ENCODE measurements at regions not wholly inside any gene's neighbourhood (a gene's known extent, or its start where the extent isn't known, plus 50 kb on each side); places are given as distances from the start of the nearest gene placed in this dataset.

DNA sequence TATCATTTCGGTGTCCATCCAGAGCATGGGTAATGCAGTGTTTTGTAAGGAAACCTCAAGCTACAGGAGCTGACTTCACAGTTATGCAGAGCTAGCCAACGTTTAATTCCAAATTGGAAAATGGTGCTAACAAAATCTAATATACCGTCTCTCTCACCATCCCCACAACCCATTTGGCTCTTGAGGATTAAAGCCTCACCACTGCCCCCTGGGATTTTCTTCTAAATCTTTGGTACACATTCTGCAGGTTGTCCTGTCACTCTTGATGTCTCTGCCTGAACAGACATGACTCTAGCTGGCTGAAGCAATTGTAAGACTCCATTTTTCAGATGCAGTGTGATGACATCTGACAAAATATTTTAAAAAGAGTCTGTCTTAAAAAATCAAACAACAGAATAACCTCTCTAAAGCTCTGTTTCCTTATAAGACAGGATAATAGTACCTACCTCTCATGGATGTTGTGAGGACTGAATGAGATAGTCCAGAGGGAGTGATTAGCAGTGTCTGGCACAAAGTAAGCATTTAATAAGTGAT is 451.8 kb downstream of the SUCLA2 start:
- no peak overlapping the region for H3K4me3 ChIP-seq (ENCODE audit: low read depth, low read length)
- H3K36me3 ChIP-seq (ENCODE audit: control insufficient read depth, insufficient read depth, low read length): no peaks in the 10 kb centered on the region
- no peaks in the 10 kb centered on the region for H3K27me3 ChIP-seq (ENCODE audit: control insufficient read depth, insufficient read depth, low read length)
- TF ChIP-seq, protein P1, sequence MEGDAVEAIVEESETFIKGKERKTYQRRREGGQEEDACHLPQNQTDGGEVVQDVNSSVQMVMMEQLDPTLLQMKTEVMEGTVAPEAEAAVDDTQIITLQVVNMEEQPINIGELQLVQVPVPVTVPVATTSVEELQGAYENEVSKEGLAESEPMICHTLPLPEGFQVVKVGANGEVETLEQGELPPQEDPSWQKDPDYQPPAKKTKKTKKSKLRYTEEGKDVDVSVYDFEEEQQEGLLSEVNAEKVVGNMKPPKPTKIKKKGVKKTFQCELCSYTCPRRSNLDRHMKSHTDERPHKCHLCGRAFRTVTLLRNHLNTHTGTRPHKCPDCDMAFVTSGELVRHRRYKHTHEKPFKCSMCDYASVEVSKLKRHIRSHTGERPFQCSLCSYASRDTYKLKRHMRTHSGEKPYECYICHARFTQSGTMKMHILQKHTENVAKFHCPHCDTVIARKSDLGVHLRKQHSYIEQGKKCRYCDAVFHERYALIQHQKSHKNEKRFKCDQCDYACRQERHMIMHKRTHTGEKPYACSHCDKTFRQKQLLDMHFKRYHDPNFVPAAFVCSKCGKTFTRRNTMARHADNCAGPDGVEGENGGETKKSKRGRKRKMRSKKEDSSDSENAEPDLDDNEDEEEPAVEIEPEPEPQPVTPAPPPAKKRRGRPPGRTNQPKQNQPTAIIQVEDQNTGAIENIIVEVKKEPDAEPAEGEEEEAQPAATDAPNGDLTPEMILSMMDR (IDR thresholded peaks at IDR 0.05; ENCODE audit: insufficient read depth, low read length, severe bottlenecking): no peak
- FAIRE-seq (no peak), DNase-seq (ENCODE audit: low read depth) (no peak)

DNA sequence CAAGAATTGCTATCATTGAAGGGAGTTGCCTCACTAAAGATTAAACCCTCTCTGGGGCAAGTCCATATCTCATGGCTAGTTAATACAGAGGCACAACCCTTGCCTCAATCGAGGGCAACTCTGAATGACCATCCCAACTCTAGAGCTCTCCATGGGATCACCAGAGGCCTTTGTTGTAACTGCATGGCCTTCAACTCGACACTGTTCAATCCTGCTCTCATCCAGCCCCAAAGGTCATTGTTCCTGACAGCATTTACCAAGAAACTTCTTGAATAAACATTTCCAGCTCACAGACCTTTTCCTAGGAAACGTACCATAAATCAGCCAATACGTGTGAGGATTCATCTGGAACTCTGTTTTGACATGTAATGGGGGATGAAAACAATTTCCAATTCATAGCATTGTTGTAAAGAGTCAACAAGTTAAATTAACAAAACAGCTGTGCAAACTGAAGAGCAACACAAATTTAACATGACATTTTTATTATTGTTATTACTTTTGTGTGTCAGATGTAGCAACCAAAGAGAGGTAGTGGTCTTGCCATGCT is 452.7 kb downstream of the SUCLA2 start:
- Histone ChIP-seq H3K36me3 (ENCODE audit: control insufficient read depth, insufficient read depth, low read length) (no peaks in the 10 kb centered on the region), H3K4me3 (ENCODE audit: low read depth, low read length) (no peak overlapping the region), H3K27me3 (ENCODE audit: control insufficient read depth, insufficient read depth, low read length) (no peaks in the 10 kb centered on the region)
- TF ChIP-seq, protein P1 (IDR thresholded peaks at IDR 0.05; ENCODE audit: insufficient read depth, low read length, severe bottlenecking): no peak
- DNase-seq (ENCODE audit: low read depth) (no peak), FAIRE-seq (no peak)

DNA sequence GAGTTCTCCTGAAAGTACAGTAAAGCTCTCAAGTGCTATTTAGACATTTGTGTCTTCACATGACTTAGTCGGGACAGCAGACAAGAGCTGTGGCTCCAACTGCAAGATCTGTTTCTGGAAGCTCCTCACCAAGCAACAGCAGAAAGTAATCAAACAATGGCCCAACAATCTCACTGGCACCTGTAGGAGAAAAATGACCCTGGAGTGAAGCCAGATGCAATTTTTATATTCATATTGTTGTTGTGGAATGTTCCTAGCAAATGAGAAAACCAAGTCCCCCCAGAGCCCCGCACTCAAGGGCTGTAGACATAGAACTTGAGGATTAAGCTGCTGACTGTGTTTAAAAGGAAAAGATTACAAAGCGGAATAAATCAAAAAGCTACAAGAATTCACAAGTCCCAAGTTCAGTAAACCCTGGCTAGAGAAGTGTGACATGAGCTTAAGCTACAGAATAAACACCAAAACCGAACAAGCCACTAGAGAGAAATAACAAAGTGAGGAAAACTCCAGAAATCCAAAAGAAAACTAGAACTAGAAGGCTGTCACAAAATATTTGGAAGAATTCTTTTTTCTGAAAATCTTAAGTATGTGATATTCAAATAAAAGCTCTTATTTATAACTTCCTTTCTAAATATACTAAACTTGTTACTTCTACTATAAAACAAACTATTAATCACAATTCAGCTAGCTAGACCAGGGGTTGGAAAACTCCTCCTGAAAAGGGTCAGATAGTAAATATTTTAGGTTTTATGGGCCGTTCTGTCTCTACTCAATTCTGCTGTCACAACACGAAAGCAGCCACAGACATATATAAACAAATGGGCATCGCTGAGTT is 454.5 kb downstream of the SUCLA2 start:
- TF ChIP-seq, protein P1 (IDR thresholded peaks at IDR 0.05; ENCODE audit: insufficient read depth, low read length, severe bottlenecking): no peak
- FAIRE-seq: no peak
- H3K27me3 ChIP-seq (ENCODE audit: control insufficient read depth, insufficient read depth, low read length): no peaks in the 10 kb centered on the region

DNA sequence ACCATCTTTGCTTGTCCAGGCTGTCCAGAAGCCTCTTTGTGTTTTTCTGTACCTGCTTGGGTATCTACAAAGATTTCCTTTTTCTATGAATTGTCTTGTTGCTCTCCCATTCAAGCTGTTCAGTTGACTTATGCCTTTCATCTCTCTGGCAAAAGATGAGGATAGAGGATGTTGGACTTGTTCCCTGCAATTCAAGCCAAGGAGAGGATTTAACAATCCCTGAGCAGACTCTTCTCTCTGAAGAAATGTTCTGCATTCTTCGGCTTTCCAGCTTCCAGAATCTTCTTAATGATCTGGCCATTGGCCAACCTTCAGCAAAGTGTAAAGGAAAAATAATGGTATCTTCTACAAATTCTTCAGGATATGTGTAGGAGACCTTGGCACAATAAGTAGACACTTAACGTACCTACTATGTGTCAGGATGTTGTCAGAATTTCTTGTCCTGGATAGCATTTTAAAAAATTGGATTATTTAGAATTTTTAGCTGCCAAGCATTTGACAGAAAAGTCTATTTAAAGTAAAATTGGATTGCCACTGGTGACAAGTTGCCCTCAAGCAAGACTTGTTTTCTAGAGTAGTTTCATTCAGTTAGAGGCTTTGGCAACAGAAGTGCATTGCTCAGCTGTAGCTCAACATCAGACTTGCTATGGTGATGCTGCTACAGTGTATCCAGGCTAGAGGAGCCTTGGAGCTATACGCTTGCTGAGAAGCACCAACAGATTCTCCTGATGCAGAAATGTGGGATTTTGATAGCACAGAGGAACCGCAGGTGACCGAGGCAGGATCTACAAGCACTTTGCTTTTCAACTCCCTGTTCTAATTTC is 455.7 kb downstream of the SUCLA2 start:
- TF ChIP-seq, protein P1 (IDR thresholded peaks at IDR 0.05; ENCODE audit: insufficient read depth, low read length, severe bottlenecking): no peak
- no peaks in the 10 kb centered on the region for H3K36me3 ChIP-seq (ENCODE audit: control insufficient read depth, insufficient read depth, low read length)
- no peak for DNase-seq (ENCODE audit: low read depth)
- H3K4me3 ChIP-seq (ENCODE audit: low read depth, low read length): no peak overlapping the region
- FAIRE-seq: no peak
- H3K27me3 ChIP-seq (ENCODE audit: control insufficient read depth, insufficient read depth, low read length): no peaks in the 10 kb centered on the region

More for the DNA sequence above, 454.5 kb downstream of the SUCLA2 start:
- Histone ChIP-seq H3K4me3 (ENCODE audit: low read depth, low read length) (no peak overlapping the region), H3K36me3 (ENCODE audit: control insufficient read depth, insufficient read depth, low read length) (no peaks in the 10 kb centered on the region)
- no peak for DNase-seq (ENCODE audit: low read depth)

DNA sequence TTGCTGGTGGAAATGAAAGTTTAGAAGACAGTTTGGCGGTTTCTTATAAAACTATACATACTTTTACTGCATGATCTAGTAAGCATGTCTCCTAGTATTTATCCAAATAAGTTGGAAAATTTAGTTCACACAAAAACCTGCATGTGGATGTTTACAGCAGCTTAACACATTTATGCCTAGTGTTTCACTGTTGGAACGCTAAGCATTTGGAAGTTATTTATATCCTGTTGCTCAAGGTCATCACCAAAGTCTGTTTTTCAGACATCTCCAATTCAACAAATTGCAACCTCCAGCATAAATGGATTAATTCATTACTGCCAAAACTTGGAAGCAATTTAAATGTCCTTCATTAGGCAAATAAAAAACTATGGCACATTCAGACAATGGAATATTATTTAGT is 461.8 kb downstream of the SUCLA2 start:
- no peaks in the 10 kb centered on the region for H3K27me3 ChIP-seq (ENCODE audit: control insufficient read depth, insufficient read depth, low read length)
- DNase-seq (ENCODE audit: low read depth) (no peak), FAIRE-seq (no peak)
- no peaks in the 10 kb centered on the region for H3K36me3 ChIP-seq (ENCODE audit: control insufficient read depth, insufficient read depth, low read length)
- TF ChIP-seq, protein P1 (IDR thresholded peaks at IDR 0.05; ENCODE audit: insufficient read depth, low read length, severe bottlenecking): no peak
- no peak overlapping the region for H3K4me3 ChIP-seq (ENCODE audit: low read depth, low read length)
